HG02623 (cell line): ENCODE measurements at regions not wholly inside any gene's neighbourhood (a gene's known extent, or its start where the extent isn't known, plus 50 kb on each side); places are given as distances from the start of the nearest gene placed in this dataset.
"Not testable (repeated sequence)": the region's sequence is repeated elsewhere in the genome, so short reads cannot be mapped to it uniquely, and the experiment has no call there.

Experiments used
- ATAC-seq: cut with Tn5 transposase; IDR thresholded peaks from one replicate; pipeline ENCODE4 v1.9.1; 2021; ENCODE audit warnings: moderate library complexity; ENCODE audit not compliant: unreplicated experiment

DNA sequence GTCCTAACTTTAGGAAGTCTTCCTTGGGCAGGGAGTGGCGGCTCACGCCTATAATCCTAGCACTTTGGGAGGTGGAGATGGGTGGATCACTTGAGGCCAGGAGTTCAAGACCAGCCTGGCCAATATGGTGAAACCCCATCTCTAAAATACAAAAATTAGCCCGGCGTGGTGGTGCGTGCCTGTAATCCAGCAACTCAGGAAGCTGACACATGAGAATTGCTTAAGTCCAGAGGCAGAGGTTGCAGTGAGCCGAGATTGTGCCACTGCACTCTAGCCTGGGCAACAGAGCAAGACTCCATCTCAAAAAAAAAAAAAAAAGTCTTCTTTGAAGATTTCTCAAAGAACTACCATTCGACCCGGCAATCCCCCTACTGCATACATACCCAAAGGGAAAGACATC, 50.0 kb upstream of the GPCPD1 start:
- not testable (repeated sequence) for ATAC-seq
